ENCODE measurements at regions not wholly inside any gene's neighbourhood (a gene's known extent, or its start where the extent isn't known, plus 50 kb on each side); places are given as distances from the start of the nearest gene placed in this dataset.
A peak's percentile ranks its signal among the peaks of the same experiment; 100 is the strongest.

GRCh38 chr13:85545771-85546170 lies 253.4 kb downstream of the SLITRK6 start:
- no peak overlapping the region for H2AFZ ChIP-seq (ENCODE audit: low read length)

GRCh38 chr13:85544756-85545155 lies 254.5 kb downstream of the SLITRK6 start:
- Histone ChIP-seq H3K27me3 (ENCODE audit: insufficient read depth, low read length) (no peaks in the 10 kb centered on the region), H3K4me1 (ENCODE audit: insufficient read depth, low read length, severe bottlenecking) (peaks cover 38% of the 10 kb centered on the region), H2AFZ (ENCODE audit: low read length) (no peak overlapping the region), H3K79me2 (ENCODE audit: insufficient read depth, low read length) (no peaks in the 10 kb centered on the region), H3K27ac (ENCODE audit: low read depth, low read length, poor library complexity, severe bottlenecking) (no peak overlapping the region), H3K9me3 (ENCODE audit: low read length) (no peaks in the 10 kb centered on the region), H3K4me3 (ENCODE audit: low read depth, low read length, poor library complexity, severe bottlenecking) (no peak overlapping the region), H3K9ac (ENCODE audit: low read length) (no peak overlapping the region), H3K9me2 (ENCODE audit: low read depth, low read length) (no peaks in the 10 kb centered on the region), H3F3A (ENCODE audit: insufficient read depth, low read length) (no peaks in the 10 kb centered on the region), H3K36me3 (ENCODE audit: insufficient read depth, low read length) (no peaks in the 10 kb centered on the region), H4K20me1 (ENCODE audit: insufficient read depth, low read length) (no peaks in the 10 kb centered on the region), H3K4me2 (ENCODE audit: low read length) (no peak overlapping the region)
- TF ChIP-seq EZH2 (IDR thresholded peaks at IDR 0.05; ENCODE audit: borderline replicate concordance, low read length) = no peak
- no peak for TF ChIP-seq CTCF (IDR thresholded peaks at IDR 0.05; ENCODE audit: low read length)

More at GRCh38 chr13:85545771-85546170, 253.4 kb downstream of the SLITRK6 start:
- no peak overlapping the region for H3K27ac ChIP-seq (ENCODE audit: low read depth, low read length, poor library complexity, severe bottlenecking)
- no peaks in the 10 kb centered on the region for H4K20me1 ChIP-seq (ENCODE audit: insufficient read depth, low read length)
- H3K4me2 ChIP-seq (ENCODE audit: low read length) = no peak overlapping the region
- H3K4me3 ChIP-seq (ENCODE audit: low read depth, low read length, poor library complexity, severe bottlenecking) = no peak overlapping the region
- no peaks in the 10 kb centered on the region for H3K27me3 ChIP-seq (ENCODE audit: insufficient read depth, low read length)
- peaks cover 32% of the 10 kb centered on the region for H3K4me1 ChIP-seq (ENCODE audit: insufficient read depth, low read length, severe bottlenecking)
- no peak for TF ChIP-seq CTCF (IDR thresholded peaks at IDR 0.05; ENCODE audit: low read length)
- TF ChIP-seq EZH2 (IDR thresholded peaks at IDR 0.05; ENCODE audit: borderline replicate concordance, low read length) = no peak
- H3K79me2 ChIP-seq (ENCODE audit: insufficient read depth, low read length) = no peaks in the 10 kb centered on the region
- H3K9me2 ChIP-seq (ENCODE audit: low read depth, low read length) = no peaks in the 10 kb centered on the region
- H3F3A ChIP-seq (ENCODE audit: insufficient read depth, low read length) = no peaks in the 10 kb centered on the region
- no peak overlapping the region for H3K9ac ChIP-seq (ENCODE audit: low read length)
- H3K9me3 ChIP-seq (ENCODE audit: low read length) = no peaks in the 10 kb centered on the region
- no peaks in the 10 kb centered on the region for H3K36me3 ChIP-seq (ENCODE audit: insufficient read depth, low read length)

GRCh38 chr13:85543144-85543543 lies 256.1 kb downstream of the SLITRK6 start:
- Histone ChIP-seq H3K9me3 (ENCODE audit: low read length) (no peaks in the 10 kb centered on the region), H3K79me2 (ENCODE audit: insufficient read depth, low read length) (no peaks in the 10 kb centered on the region), H3K9ac (ENCODE audit: low read length) (no peak overlapping the region), H2AFZ (ENCODE audit: low read length) (no peak overlapping the region), H3K27me3 (ENCODE audit: insufficient read depth, low read length) (no peaks in the 10 kb centered on the region), H3K27ac (ENCODE audit: low read depth, low read length, poor library complexity, severe bottlenecking) (peak overlapping the region; percentile 50), H3K9me2 (ENCODE audit: low read depth, low read length) (no peaks in the 10 kb centered on the region), H3K36me3 (ENCODE audit: insufficient read depth, low read length) (no peaks in the 10 kb centered on the region), H3K4me2 (ENCODE audit: low read length) (peak overlapping the region; percentile 10; the same call in 1 of the 2 replicates), H3K4me1 (ENCODE audit: insufficient read depth, low read length, severe bottlenecking) (peaks cover 38% of the 10 kb centered on the region), H3F3A (ENCODE audit: insufficient read depth, low read length) (no peaks in the 10 kb centered on the region), H3K4me3 (ENCODE audit: low read depth, low read length, poor library complexity, severe bottlenecking) (no peak overlapping the region), H4K20me1 (ENCODE audit: insufficient read depth, low read length) (no peaks in the 10 kb centered on the region)
- TF ChIP-seq EZH2 (IDR thresholded peaks at IDR 0.05; ENCODE audit: borderline replicate concordance, low read length) (no peak), CTCF (IDR thresholded peaks at IDR 0.05; ENCODE audit: low read length) (no peak)
